Progenitor cell of endocrine pancreas (in vitro differentiated cells): ENCODE measurements at regions not wholly inside any gene's neighbourhood (a gene's known extent, or its start where the extent isn't known, plus 50 kb on each side); places are given as distances from the start of the nearest gene placed in this dataset.

Source experiments
- DNase-seq: peaks from one replicate; pipeline ENCODE4 v3.0.0; 2021; ENCODE audit warnings: low spot score; ENCODE audit not compliant: unreplicated experiment
- H3K27ac Mint-ChIP-seq: 2 replicates; pipeline ENCODE4 v1.8.0; 2021; ENCODE audit warnings: mild to moderate bottlenecking, moderate library complexity, mixed read lengths
- H3K27me3 Mint-ChIP-seq: 2 replicates; pipeline ENCODE4 v1.8.0; 2021; ENCODE audit warnings: mixed read lengths
- H3K36me3 Mint-ChIP-seq: 2 replicates; pipeline ENCODE4 v1.8.0; 2022; ENCODE audit warnings: mixed read lengths; ENCODE audit not compliant: insufficient read depth
- H3K4me1 Mint-ChIP-seq: 2 replicates; pipeline ENCODE4 v1.8.0; 2021; ENCODE audit warnings: low read depth, mixed read lengths
- H3K4me3 Mint-ChIP-seq: 2 replicates; pipeline ENCODE4 v1.8.0; 2021; ENCODE audit warnings: low read depth, mild to moderate bottlenecking, moderate library complexity, mixed read lengths
- H3K9me3 Mint-ChIP-seq: 2 replicates; pipeline ENCODE4 v1.8.0; 2021; ENCODE audit warnings: low read depth, mixed read lengths
- TF ChIP-seq, protein P1 (sequence below): fragments of 200-600 bp; sonication (generic); IDR thresholded peaks from one replicate; pipeline ENCODE4 v1.5.0; 2021; ENCODE audit warnings: antibody characterized with exemption, mild to moderate bottlenecking; ENCODE audit not compliant: unreplicated experiment

DNA sequence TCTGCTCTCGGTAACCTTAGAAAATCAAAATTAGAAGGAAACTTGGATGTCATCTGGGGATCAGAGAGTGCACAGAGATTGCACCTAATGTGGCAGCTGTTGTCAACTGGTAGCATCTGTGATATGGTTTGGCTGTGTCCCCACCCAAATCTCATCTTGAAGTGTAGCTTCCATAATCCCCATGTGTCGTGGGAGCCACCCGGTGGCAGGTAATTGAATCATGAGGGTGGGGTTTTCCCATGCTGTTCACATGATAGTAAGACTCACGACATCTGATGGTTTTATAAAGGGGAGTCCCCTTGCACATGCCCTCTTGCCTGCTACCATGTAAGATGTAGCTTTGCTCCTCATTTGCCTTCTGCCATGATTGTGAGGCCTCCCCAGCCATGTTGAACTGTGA lies 127.7 kb upstream of the SRRM4 start:
- Mint-ChIP-seq H3K9me3 (no peaks in the 10 kb centered on the region), H3K4me3 (no peak overlapping the region), H3K36me3 (no peaks in the 10 kb centered on the region), H3K27ac (no peak overlapping the region), H3K27me3 (peaks cover 55% of the 10 kb centered on the region), H3K4me1 (no peaks in the 10 kb centered on the region)
- DNase-seq, result no peak
- TF ChIP-seq, protein P1, sequence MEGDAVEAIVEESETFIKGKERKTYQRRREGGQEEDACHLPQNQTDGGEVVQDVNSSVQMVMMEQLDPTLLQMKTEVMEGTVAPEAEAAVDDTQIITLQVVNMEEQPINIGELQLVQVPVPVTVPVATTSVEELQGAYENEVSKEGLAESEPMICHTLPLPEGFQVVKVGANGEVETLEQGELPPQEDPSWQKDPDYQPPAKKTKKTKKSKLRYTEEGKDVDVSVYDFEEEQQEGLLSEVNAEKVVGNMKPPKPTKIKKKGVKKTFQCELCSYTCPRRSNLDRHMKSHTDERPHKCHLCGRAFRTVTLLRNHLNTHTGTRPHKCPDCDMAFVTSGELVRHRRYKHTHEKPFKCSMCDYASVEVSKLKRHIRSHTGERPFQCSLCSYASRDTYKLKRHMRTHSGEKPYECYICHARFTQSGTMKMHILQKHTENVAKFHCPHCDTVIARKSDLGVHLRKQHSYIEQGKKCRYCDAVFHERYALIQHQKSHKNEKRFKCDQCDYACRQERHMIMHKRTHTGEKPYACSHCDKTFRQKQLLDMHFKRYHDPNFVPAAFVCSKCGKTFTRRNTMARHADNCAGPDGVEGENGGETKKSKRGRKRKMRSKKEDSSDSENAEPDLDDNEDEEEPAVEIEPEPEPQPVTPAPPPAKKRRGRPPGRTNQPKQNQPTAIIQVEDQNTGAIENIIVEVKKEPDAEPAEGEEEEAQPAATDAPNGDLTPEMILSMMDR, result peak; percentile 31

DNA sequence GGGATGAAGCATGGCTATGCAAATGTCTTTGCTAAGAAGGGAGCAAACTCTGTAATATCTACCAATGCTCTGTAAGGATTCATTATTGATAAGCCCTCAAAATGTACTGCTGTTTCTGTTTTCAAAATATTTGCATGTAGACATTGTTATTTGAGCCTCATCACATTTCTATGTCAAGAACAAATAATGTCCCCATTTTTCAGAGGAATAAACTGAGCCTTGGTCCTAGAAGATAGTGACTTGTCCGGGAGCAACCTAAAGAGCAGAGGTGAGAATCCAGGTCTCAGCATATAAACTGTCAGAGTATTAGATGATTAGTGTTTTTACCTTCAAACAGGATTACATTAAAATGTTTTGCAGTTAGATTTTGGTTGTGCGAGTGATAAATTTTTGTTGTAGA lies 125.5 kb upstream of the SRRM4 start:
- DNase-seq, result no peak
- TF ChIP-seq, protein P1, result no peak
- H3K4me1 Mint-ChIP-seq, result no peaks in the 10 kb centered on the region
- no peak overlapping the region for H3K27ac Mint-ChIP-seq
- H3K9me3 Mint-ChIP-seq, result no peaks in the 10 kb centered on the region
- no peaks in the 10 kb centered on the region for H3K36me3 Mint-ChIP-seq
- H3K4me3 Mint-ChIP-seq, result no peak overlapping the region
- H3K27me3 Mint-ChIP-seq, result peaks cover 71% of the 10 kb centered on the region

DNA sequence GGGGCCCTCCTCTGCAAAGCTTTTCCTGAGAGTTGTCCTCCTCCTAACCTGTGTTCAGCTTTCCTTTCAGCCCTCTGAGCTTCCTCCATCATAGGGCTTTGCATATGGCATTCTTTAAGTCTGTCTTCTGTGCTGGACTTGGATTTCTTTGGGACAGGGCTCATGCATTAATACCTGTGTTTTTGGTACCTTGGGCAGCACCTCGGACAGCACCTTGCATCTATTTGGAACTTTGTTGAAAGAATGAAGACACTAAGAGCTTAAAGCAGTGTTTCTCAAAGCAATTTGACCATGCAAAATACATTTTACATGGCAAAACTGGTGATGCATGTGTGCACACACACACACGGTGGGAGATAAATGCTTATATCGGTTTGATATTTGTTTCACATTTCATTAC lies 115.0 kb upstream of the SRRM4 start:
- no peak overlapping the region for H3K27ac Mint-ChIP-seq
- no peaks in the 10 kb centered on the region for H3K9me3 Mint-ChIP-seq
- H3K36me3 Mint-ChIP-seq, result no peaks in the 10 kb centered on the region
- H3K4me1 Mint-ChIP-seq, result no peaks in the 10 kb centered on the region
- peak; percentile 43 for DNase-seq
- TF ChIP-seq, protein P1, result no peak
- H3K27me3 Mint-ChIP-seq, result peaks cover 56% of the 10 kb centered on the region
- no peak overlapping the region for H3K4me3 Mint-ChIP-seq

DNA sequence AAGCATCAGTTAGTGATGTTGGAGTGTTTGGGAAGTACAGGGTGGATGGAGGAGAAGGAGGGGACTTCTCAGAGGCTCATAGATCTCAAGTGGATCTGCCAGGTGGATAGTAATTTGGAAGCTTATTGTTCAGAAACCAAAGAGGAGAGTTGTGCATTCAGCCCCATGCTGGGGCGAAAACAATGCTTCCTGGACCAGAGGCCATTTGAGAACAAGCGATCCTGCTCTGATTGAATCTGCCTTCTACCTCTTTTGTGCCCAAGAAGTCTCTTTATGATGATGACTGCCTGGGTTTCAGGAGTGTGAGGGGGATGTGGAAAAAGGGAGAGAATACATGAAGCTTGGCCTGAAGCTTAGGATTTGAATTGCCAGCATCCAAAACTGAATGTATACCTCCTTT lies 110.8 kb upstream of the SRRM4 start:
- Mint-ChIP-seq H3K4me3 (no peak overlapping the region), H3K27ac (no peak overlapping the region), H3K36me3 (no peaks in the 10 kb centered on the region), H3K4me1 (peaks cover 10% of the 10 kb centered on the region), H3K27me3 (peaks cover 43% of the 10 kb centered on the region), H3K9me3 (no peaks in the 10 kb centered on the region)
- TF ChIP-seq, protein P1, result no peak
- DNase-seq, result no peak

DNA sequence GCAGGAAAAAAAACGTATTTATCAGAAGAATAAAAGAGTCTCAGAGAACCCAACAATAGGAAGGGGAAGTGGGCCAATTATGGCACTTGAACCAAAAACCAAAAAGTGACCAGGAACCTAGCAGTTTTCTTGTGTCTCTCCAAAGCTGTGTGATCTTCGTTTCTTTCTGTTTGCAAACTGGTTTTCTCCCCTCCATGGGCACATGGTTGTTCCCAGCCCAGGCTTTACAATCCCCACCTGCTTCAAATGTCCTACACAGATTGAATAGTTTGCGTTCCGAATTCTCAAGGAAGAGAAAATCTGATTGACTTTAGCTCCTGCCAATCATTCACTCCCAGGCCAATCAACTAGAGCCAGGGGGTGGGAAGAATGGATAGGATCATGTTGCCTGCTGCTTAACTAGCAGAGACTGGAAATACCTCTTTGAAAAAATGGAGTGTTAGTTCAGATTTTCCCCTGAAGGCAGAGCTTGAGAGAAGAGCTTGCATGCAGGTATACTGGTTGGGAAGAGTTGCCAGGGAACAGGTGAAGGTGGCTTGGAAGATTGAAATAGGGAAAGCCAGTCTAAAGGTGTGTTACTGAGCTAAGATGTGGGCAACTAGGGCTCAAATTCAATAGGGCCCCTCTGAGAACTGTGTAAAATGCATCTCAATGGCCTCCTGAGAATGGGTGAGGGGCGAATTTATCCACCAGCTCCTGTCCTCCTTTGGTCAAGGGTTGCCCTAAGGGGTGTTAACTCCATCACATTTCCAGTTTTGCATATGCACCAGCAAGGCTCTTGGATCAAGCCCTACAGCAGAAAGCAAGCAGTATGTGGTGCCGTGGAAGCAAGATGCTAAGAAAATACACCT lies 106.4 kb upstream of the SRRM4 start:
- Mint-ChIP-seq H3K4me3 (peak overlapping the region; percentile 23), H3K27me3 (peaks cover 17% of the 10 kb centered on the region), H3K4me1 (peaks cover 40% of the 10 kb centered on the region), H3K36me3 (no peaks in the 10 kb centered on the region), H3K9me3 (no peaks in the 10 kb centered on the region), H3K27ac (peak overlapping the region; percentile 19)
- peak; percentile 10 for DNase-seq
- TF ChIP-seq, protein P1, result no peak
